ENCODE measurements at regions not wholly inside any gene's neighbourhood (a gene's known extent, or its start where the extent isn't known, plus 50 kb on each side); places are given as distances from the start of the nearest gene placed in this dataset.

GRCh38 chr11:128259816-128260215, 327.5 kb downstream of the ETS1 start:
- no peak for ATAC-seq (ENCODE audit: low FRiP score)
- no peak for TF ChIP-seq CTCF (IDR thresholded peaks at IDR 0.05)
- no peak for DNase-seq (ENCODE audit: low spot score)

- DNase-seq (ENCODE audit: low spot score) (no peak), ATAC-seq (ENCODE audit: low FRiP score) (no peak)
- no peak for TF ChIP-seq CTCF (IDR thresholded peaks at IDR 0.05)
Measured at GRCh38 chr11:128254941-128255340, 332.4 kb downstream of the ETS1 start.

- no peak for DNase-seq (ENCODE audit: low spot score)
Measured at GRCh38 chr11:128251140-128251539, 336.2 kb downstream of the ETS1 start.

GRCh38 chr11:128250482-128250881, 336.9 kb downstream of the ETS1 start:
- DNase-seq (ENCODE audit: low spot score) (no peak), ATAC-seq (ENCODE audit: low FRiP score) (no peak)
- TF ChIP-seq CTCF (IDR thresholded peaks at IDR 0.05) = no peak

More at GRCh38 chr11:128251140-128251539, 336.2 kb downstream of the ETS1 start:
- peak; percentile 82 for ATAC-seq (ENCODE audit: low FRiP score)
- no peak for TF ChIP-seq CTCF (IDR thresholded peaks at IDR 0.05)

GRCh38 chr11:128246810-128247594, 340.4 kb downstream of the ETS1 start:
- DNase-seq (ENCODE audit: low spot score) (no peak), ATAC-seq (ENCODE audit: low FRiP score) (peak; percentile 27)
- TF ChIP-seq CTCF (IDR thresholded peaks at IDR 0.05) = no peak

- no peak for TF ChIP-seq CTCF (IDR thresholded peaks at IDR 0.05)
- ATAC-seq (ENCODE audit: low FRiP score) (no peak), DNase-seq (ENCODE audit: low spot score) (no peak)
Measured at GRCh38 chr11:128246364-128246801, 341.0 kb downstream of the ETS1 start.

GRCh38 chr11:128244871-128245270, 342.5 kb downstream of the ETS1 start:
- no peak for TF ChIP-seq CTCF (IDR thresholded peaks at IDR 0.05)
- DNase-seq (ENCODE audit: low spot score) = no peak

More at GRCh38 chr11:128244871-128245270, 342.5 kb downstream of the ETS1 start:
- no peak for ATAC-seq (ENCODE audit: low FRiP score)

Data from omental fat pad (tissue), 3 donors.